GM19397 (cell line): ENCODE measurements at regions not wholly inside any gene's neighbourhood (a gene's known extent, or its start where the extent isn't known, plus 50 kb on each side); places are given as distances from the start of the nearest gene placed in this dataset.
"Not testable (repeated sequence)": the region's sequence is repeated elsewhere in the genome, so short reads cannot be mapped to it uniquely, and the experiment has no call there.

Source experiments
- ATAC-seq: cut with Tn5 transposase; IDR thresholded peaks from one replicate; pipeline ENCODE4 v1.9.1; 2021; ENCODE audit warnings: mild to moderate bottlenecking, moderate library complexity; ENCODE audit not compliant: unreplicated experiment

- ATAC-seq, result not testable (repeated sequence)
Observed at GRCh38 chrX:3882553-3882920, 169.1 kb upstream of the PRKX start.

GRCh38 chrX:3881898-3882552 lies 168.6 kb upstream of the PRKX start:
- peak; percentile 98 for ATAC-seq

DNA sequence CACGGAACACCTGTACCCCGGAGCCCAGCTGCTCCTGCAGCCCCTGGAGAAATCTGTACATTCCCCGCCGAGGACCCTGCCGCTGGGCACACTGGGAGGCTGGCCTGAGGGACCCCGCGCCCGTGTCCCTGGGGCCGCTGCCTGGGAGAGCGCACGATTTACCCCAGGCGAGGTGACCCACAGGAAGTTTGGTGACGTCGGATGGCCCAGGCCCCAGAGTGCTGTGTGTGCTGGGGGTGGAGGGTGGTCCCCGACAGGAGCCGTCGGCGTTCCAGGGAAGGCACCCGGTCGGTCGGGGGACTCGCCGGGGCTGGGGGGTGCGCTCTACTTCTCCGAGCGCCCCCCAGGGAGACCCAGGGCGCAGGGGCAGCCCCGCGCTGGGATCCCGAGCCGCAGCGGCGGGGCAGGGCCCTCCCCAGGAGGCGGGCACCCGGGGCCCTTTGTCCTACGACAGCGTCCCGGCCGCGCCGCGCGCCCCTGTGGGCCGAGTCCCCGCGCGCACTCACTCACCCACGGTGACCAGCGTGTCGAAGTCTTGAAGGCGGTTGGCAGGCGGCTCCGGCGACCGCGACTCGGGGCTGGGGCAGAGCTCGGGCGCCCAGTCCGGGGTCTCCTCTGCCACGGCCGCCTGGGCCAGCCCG lies 167.9 kb upstream of the PRKX start:
- ATAC-seq, result peak; percentile 36

- ATAC-seq, result not testable (repeated sequence)
Observed at GRCh38 chrX:3876393-3876792, 162.9 kb upstream of the PRKX start.

GRCh38 chrX:3875638-3876037 lies 162.2 kb upstream of the PRKX start:
- ATAC-seq, result not testable (repeated sequence)

DNA sequence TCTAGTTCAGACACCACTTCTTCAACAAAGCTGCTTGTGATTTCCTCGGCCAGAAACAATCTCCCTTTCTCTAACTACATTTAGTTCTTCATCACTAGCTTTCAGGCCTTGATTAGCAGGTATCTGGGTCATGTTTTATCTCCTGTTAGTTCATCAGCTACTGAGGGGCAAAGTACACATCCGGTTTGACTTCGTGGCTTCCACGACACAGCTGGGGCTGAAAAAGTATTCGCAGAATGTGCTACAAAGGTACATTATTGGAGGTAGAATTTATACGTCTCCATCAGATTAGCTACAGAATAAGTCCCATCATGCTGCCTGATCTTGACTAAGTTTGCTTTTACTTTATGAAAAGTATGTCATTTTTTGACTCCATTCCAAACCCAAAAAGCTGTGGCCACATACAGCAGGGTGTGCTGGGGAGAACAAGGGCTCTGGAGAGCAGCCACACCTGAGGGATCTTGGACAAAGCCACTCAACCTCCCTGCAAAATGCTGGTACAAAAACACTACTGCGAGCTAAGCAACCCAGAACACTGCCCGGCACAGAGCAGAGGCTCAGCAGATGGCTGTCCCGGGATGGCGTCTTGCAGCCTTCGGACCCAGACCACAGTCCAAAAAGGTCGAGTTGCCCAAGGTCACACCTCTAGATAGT lies 158.9 kb upstream of the PRKX start:
- not testable (repeated sequence) for ATAC-seq

DNA sequence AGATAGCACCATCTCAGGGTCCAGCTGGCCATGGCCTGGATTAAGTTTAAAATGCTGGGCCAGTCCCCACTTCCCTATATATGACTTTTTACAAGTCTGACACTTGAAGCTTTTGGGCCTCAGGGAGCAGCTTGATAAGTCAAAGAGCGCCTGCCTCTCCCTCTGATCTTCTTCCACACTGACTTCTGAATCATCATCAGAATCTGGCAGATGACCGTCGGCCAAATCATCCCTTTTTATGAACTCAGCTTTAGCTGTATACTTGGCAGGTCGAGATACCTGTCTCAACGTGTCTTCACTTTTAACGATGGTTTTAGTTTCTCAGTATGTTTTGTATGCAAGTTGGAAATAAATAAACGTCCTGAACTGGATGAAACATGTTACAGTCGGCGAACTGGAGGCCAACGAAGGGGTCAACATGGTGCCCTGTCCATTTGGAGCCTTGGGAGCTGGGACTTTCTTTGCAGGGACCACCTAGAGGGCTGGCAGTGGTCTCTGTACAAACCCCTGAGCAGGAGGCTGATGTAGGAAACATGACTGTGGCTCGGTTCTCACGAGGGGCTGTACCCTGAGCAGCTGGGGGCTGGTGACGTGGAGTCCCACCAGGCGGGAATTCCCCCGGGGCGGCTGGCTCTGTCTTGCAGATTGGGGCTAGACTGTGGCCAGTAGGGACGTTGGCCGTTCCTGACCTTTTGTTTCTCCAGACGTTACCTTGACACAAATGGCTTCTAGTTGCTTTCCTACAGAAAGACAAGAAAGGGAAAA lies 153.8 kb upstream of the PRKX start:
- not testable (repeated sequence) for ATAC-seq

GRCh38 chrX:3858332-3858731 lies 144.9 kb upstream of the PRKX start:
- not testable (repeated sequence) for ATAC-seq

DNA sequence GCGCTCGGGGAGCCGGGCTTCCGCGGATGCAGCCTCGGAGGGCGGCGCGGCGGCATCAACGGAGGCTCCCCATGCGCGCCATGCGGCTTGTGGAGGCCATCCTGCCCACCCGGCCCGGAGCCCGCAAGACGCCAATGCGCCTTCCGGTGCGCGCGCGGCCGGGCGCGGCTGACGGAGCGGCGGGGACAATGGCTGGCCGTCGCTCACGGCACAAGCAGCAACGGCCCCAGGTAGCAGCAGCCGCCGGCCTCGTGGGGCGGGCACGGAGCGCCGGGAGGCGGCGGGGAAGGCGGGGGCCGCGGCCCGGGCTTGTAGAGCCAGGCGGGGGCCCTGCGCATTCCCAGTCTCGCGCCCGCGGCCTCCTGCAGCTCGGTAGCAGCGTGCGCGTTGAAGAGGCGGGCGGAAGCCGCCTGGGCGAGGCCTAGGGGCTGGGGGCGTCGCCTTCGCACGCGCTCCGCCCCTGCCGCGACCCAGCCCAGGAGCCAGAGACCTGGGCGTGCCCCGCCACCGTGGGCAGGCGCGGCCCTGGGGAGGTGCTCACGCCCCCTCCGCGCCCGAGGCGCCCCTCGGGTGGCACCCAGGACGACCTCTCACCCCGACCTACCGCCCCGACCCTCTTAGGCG lies 130.2 kb upstream of the PRKX start:
- peak; percentile 95 for ATAC-seq

- ATAC-seq, result peak; percentile 57
Observed at GRCh38 chrX:3842822-3843521, 129.5 kb upstream of the PRKX start.

- ATAC-seq, result not testable (repeated sequence)
Observed at GRCh38 chrX:3838754-3839153, 125.3 kb upstream of the PRKX start.

GRCh38 chrX:3837958-3838643 lies 124.7 kb upstream of the PRKX start:
- ATAC-seq, result not testable (repeated sequence)

GRCh38 chrX:3837211-3837610 lies 123.8 kb upstream of the PRKX start:
- ATAC-seq, result not testable (repeated sequence)

DNA sequence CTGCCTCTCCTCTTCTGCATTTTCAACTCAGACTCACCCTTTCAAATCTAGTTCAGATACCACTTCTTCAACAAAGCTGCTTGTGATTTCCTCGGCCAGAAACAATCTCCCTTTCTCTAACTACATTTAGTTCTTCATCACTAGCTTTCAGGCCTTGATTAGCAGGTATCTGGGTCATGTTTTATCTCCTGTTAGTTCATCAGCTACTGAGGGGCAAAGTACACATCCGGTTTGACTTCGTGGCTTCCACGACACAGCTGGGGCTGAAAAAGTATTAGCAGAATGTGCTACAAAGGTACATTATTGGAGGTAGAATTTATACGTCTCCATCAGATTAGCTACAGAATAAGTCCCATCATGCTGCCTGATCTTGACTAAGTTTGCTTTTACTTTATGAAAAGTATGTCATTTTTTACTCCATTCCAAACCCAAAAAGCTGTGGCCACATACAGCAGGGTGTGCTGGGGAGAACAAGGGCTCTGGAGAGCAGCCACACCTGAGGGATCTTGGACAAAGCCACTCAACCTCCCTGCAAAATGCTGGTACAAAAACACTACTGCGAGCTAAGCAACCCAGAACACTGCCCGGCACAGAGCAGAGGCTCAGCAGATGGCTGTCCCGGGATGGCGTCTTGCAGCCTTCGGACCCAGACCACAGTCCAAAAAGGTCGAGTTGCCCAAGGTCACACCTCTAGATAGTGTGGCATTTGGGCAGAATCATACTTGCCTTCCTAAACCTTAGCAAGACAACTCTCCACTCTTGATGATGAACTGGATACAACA lies 120.5 kb upstream of the PRKX start:
- ATAC-seq, result not testable (repeated sequence)

GRCh38 chrX:3830020-3830419 lies 116.6 kb upstream of the PRKX start:
- not testable (repeated sequence) for ATAC-seq

DNA sequence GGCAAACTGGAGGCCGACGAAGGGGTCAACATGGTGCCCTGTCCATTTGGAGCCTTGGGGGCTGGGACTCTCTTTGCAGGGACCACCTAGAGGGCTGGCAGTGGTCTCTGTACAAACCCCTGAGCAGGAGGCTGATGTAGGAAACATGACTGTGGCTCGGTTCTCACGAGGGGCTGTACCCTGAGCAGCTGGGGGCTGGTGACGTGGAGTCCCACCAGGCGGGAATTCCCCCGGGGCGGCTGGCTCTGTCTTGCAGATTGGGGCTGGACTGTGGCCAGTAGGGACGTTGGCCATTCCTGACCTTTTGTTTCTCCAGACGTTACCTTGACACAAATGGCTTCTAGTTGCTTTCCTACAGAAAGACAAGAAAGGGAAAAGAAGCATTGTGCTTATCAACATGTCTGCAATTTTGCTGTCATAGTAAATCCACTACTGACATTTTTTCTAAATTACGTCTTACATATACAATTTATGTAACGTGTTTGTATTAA lies 115.6 kb upstream of the PRKX start:
- not testable (repeated sequence) for ATAC-seq

DNA sequence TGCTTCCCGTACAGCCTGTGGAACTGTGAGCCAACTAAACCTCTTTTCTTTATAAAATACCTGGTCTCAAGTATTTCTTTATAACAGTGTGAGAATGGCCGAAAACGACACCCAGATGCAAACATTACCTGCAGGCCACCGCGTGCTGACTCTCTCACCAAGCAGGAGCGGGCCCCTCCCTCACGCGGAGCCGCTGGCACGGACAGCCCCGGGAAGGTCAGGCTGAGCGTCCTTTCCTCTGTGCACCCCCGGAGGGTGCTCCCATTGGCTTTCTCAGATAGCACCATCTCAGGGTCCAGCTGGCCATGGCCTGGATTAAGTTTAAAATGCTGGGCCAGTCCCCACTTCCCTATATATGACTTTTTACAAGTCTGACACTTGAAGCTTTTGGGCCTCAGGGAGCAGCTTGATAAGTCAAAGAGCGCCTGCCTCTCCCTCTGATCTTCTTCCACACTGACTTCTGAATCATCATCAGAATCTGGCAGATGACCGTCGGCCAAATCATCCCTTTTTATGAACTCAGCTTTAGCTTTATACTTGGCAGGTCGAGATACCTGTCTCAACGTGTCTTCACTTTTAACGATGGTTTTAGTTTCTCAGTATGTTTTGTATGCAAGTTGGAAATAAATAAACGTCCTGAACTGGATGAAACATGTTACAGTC lies 115.1 kb upstream of the PRKX start:
- ATAC-seq, result not testable (repeated sequence)

DNA sequence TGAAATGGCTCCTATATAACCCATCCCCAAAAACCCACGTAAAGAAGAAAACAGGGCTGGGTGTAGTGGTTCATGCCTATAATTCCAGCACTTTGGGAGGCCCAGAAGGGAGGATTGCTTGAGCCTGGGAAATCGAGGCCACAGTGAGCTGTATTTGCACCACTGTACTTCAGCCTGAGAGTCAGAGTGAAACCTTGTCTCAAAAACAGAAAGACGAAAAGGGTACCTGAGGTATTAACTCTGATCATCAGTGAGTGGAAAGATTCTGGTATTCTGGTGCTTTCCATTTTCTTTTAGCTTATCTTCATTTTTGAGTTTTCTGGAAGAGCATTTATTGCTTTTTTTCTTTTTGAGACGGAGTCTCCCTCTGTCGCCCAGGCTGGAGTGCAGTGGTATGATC lies 110.6 kb upstream of the PRKX start:
- ATAC-seq, result not testable (repeated sequence)
